A673 (cell line): ENCODE measurements at regions not wholly inside any gene's neighbourhood (a gene's known extent, or its start where the extent isn't known, plus 50 kb on each side); places are given as distances from the start of the nearest gene placed in this dataset.

ENCODE experiments used
- EZH2 ChIP-seq: fragments of 200-600 bp; sonication (generic); IDR thresholded peaks from 2 replicates; pipeline ENCODE4 v1.6.1; 2017; ENCODE audit warnings: borderline replicate concordance, low read depth, mild to moderate bottlenecking, mixed read lengths, antibody characterized with exemption, low read length; ENCODE audit not compliant: poor library complexity, severe bottlenecking
- TF ChIP-seq, protein P1 (sequence below): fragments of 300-800, 200-600 bp; sonication (generic); conservative IDR thresholded peaks from 2 replicates; pipeline ENCODE4 v1.5.1; 2017; ENCODE audit warnings: low read depth, mild to moderate bottlenecking, antibody characterized with exemption, low read length, moderate library complexity, mixed read lengths

DNA sequence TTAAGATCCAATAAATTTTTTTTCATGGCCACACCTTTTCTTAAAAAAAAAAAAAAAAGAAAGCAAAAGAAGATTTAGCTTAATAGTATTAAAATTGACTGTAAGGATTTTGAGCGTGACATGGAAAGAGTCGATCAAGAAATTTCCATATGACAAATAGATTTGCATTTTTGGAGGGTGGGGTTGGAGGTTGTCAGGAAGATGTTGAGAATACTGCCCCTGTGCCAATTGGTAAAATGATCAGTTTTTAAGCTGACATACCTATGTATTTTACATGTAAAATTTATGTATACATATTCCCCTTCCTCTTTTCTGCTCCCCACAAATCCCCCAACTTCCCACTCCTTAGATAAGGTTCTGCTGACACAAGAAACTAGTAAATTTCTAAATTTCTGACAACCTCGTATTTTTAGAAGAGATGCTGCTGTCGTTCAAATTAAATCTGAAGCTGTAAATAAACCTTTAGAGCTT is 520.9 kb downstream of the CD83 start:
- TF ChIP-seq EZH2, result no peak
- TF ChIP-seq, protein P1, sequence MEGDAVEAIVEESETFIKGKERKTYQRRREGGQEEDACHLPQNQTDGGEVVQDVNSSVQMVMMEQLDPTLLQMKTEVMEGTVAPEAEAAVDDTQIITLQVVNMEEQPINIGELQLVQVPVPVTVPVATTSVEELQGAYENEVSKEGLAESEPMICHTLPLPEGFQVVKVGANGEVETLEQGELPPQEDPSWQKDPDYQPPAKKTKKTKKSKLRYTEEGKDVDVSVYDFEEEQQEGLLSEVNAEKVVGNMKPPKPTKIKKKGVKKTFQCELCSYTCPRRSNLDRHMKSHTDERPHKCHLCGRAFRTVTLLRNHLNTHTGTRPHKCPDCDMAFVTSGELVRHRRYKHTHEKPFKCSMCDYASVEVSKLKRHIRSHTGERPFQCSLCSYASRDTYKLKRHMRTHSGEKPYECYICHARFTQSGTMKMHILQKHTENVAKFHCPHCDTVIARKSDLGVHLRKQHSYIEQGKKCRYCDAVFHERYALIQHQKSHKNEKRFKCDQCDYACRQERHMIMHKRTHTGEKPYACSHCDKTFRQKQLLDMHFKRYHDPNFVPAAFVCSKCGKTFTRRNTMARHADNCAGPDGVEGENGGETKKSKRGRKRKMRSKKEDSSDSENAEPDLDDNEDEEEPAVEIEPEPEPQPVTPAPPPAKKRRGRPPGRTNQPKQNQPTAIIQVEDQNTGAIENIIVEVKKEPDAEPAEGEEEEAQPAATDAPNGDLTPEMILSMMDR, result no peak
